LNCaP clone FGC (cell line): ENCODE measurements at regions not wholly inside any gene's neighbourhood (a gene's known extent, or its start where the extent isn't known, plus 50 kb on each side); places are given as distances from the start of the nearest gene placed in this dataset.

ENCODE experiments used
- DNase-seq: peaks from one replicate; pipeline ENCODE4 v3.0.0-alpha.2; 2011; ENCODE audit warnings: low read depth
- H3K4me3 ChIP-seq: 2 replicates; pipeline ENCODE4 v1.5.1; 2011; ENCODE audit warnings: mild to moderate bottlenecking, low read depth, low read length, control low read depth
- CTCF ChIP-seq: IDR thresholded peaks from 2 replicates; pipeline ENCODE4 v1.5.1; 2012; ENCODE audit warnings: mild to moderate bottlenecking; ENCODE audit not compliant: control insufficient read depth, insufficient read depth; ENCODE audit errors: extremely low read depth

DNA sequence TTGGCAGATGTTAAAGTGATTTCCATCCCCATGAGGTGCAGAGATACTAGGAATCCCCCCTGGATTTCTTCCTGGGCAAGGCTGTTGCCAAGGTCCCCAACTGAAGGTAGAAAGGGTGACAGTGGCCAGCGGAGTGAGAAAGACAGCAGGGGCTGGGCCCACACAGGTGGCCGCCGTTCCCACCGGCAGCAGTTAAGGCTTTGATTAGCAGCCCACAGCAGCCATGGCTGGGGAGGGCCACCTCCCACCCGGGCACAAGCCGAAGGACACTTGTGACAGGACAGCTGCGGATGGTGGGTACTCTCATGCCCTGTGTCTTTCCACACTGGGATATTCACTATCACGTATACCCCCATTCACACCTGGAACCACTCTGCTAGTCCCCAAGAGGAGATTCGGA, 63.9 kb upstream of the CDYL start:
- no peak for DNase-seq
- no peak for TF ChIP-seq CTCF
- no peak overlapping the region for H3K4me3 ChIP-seq

- H3K4me3 ChIP-seq: no peak overlapping the region
- no peak for TF ChIP-seq CTCF
- no peak for DNase-seq
Observed at GRCh38 chr6:4707011-4707410, 69.2 kb upstream of the CDYL start.

- no peak for DNase-seq
- no peak overlapping the region for H3K4me3 ChIP-seq
- TF ChIP-seq CTCF: no peak
Observed at GRCh38 chr6:4705809-4706208, 70.4 kb upstream of the CDYL start.

- no peak for TF ChIP-seq CTCF
- DNase-seq: no peak
Observed at GRCh38 chr6:4703382-4703781, 72.8 kb upstream of the CDYL start.

DNA sequence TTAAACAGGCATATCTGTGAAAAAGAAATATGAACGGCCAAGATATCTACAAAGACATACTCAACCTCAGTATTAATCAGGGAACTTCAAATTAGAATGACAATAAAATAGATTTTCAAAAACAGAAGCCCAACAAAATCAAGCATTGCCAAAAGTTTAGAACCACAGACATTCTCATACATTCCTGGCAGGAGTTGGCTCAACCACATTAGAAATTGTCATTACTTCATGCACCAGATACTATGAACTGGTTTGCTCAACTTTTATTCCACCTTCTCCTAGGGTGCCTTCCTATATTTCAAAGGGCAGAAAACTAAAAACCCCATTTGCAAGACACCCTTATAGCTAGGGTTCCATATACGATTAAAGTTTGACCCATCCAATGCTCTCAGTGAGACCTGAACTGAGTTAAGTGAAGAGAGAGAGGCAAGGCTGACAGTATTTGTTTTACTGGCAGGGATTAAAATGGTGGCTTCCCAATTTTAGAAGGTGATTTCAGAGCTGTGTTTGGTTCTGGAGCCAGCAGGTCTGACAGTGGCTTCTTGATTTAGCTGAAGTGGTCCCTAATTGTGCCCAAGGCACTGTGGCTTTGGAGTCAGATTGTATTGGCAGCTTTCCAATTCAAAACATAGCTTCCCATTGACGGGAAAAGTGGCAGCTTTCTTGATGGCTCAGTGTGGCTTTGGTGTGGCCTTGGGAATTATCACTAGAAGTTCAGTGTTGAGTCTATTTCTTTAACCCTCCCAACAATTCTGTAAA, 77.1 kb upstream of the CDYL start:
- no peak for TF ChIP-seq CTCF
- DNase-seq: no peak
- H3K4me3 ChIP-seq: no peak overlapping the region

More at GRCh38 chr6:4703382-4703781, 72.8 kb upstream of the CDYL start:
- no peak overlapping the region for H3K4me3 ChIP-seq

- DNase-seq: peak; percentile 76
- no peak for TF ChIP-seq CTCF
- no peak overlapping the region for H3K4me3 ChIP-seq
Observed at GRCh38 chr6:4693173-4693970, 82.8 kb upstream of the CDYL start.
